ENCODE measurements at regions not wholly inside any gene's neighbourhood (a gene's known extent, or its start where the extent isn't known, plus 50 kb on each side); places are given as distances from the start of the nearest gene placed in this dataset.

- TF ChIP-seq, protein P1, sequence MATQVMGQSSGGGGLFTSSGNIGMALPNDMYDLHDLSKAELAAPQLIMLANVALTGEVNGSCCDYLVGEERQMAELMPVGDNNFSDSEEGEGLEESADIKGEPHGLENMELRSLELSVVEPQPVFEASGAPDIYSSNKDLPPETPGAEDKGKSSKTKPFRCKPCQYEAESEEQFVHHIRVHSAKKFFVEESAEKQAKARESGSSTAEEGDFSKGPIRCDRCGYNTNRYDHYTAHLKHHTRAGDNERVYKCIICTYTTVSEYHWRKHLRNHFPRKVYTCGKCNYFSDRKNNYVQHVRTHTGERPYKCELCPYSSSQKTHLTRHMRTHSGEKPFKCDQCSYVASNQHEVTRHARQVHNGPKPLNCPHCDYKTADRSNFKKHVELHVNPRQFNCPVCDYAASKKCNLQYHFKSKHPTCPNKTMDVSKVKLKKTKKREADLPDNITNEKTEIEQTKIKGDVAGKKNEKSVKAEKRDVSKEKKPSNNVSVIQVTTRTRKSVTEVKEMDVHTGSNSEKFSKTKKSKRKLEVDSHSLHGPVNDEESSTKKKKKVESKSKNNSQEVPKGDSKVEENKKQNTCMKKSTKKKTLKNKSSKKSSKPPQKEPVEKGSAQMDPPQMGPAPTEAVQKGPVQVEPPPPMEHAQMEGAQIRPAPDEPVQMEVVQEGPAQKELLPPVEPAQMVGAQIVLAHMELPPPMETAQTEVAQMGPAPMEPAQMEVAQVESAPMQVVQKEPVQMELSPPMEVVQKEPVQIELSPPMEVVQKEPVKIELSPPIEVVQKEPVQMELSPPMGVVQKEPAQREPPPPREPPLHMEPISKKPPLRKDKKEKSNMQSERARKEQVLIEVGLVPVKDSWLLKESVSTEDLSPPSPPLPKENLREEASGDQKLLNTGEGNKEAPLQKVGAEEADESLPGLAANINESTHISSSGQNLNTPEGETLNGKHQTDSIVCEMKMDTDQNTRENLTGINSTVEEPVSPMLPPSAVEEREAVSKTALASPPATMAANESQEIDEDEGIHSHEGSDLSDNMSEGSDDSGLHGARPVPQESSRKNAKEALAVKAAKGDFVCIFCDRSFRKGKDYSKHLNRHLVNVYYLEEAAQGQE (IDR thresholded peaks at IDR 0.05; ENCODE audit: low read depth), result no peak
- TF ChIP-seq YY1 (IDR thresholded peaks at IDR 0.05; ENCODE audit: low read depth) (no peak), EGR1 (IDR thresholded peaks at IDR 0.05) (no peak), CEBPB (IDR thresholded peaks at IDR 0.05) (no peak), TEAD4 (IDR thresholded peaks at IDR 0.05) (no peak), USF1 (IDR thresholded peaks at IDR 0.05) (no peak), NFIC (IDR thresholded peaks at IDR 0.05) (no peak), CREB1 (IDR thresholded peaks at IDR 0.05; ENCODE audit: low read depth) (no peak), TAF1 (IDR thresholded peaks at IDR 0.05; ENCODE audit: low read depth) (no peak), RAD21 (IDR thresholded peaks at IDR 0.05; ENCODE audit: low read depth) (no peak), FOXM1 (IDR thresholded peaks at IDR 0.05; ENCODE audit: borderline replicate concordance, low read depth) (no peak), ZBTB7A (IDR thresholded peaks at IDR 0.05; ENCODE audit: low read depth) (no peak), TCF12 (IDR thresholded peaks at IDR 0.05; ENCODE audit: low read depth) (no peak)
- TF ChIP-seq, protein P2, sequence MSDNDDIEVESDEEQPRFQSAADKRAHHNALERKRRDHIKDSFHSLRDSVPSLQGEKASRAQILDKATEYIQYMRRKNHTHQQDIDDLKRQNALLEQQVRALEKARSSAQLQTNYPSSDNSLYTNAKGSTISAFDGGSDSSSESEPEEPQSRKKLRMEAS (IDR thresholded peaks at IDR 0.05), result no peak
These were observed 118.2 kb downstream of the CD164 start for GRCh38 chr6:109263873-109264700.
